SK-N-MC (cell line): ENCODE measurements at regions not wholly inside any gene's neighbourhood (a gene's known extent, or its start where the extent isn't known, plus 50 kb on each side); places are given as distances from the start of the nearest gene placed in this dataset.

Experiments
- DNase-seq: peaks from one replicate; pipeline ENCODE4 v3.0.0-alpha.2; 2011; ENCODE audit warnings: low read depth, low spot score
- H3K27ac ChIP-seq: fragments of 200-600 bp; sonication (generic); 2 replicates; pipeline ENCODE4 v1.5.1; 2016; ENCODE audit warnings: mixed run types
- H3K36me3 ChIP-seq: fragments of 200-600 bp; sonication (generic); 2 replicates; pipeline ENCODE4 v1.6.1; 2017; ENCODE audit warnings: antibody characterized with exemption, low read length, mixed read lengths; ENCODE audit not compliant: insufficient read depth
- H3K4me3 ChIP-seq: fragments of 200-600 bp; sonication (generic); 2 replicates; pipeline ENCODE4 v1.5.1; 2016
- H3K9ac ChIP-seq: fragments of 200-600 bp; sonication (generic); 2 replicates; pipeline ENCODE4 v1.8.0; 2017; ENCODE audit warnings: mixed run types, mixed read lengths; ENCODE audit not compliant: insufficient read length
- H3K9me3 ChIP-seq: fragments of 200-600 bp; sonication (generic); 2 replicates; pipeline ENCODE4 v1.6.1; 2017; ENCODE audit warnings: low read depth, mild to moderate bottlenecking, antibody characterized with exemption, low read length, moderate library complexity, mixed read lengths
- EZH2 ChIP-seq: fragments of 200-600 bp; sonication (generic); IDR thresholded peaks from one replicate; pipeline ENCODE4 v1.6.1; 2017; ENCODE audit warnings: antibody characterized with exemption
- FOXP2 ChIP-seq: optimal IDR thresholded peaks from 2 replicates; pipeline ENCODE3; 2011; ENCODE audit warnings: mild to moderate bottlenecking, moderate library complexity; ENCODE audit not compliant: insufficient read depth; ENCODE audit errors: extremely low read length, control extremely low read depth
- POLR2AphosphoS5 ChIP-seq: IDR thresholded peaks from 2 replicates; pipeline ENCODE4 v1.6.1; 2012; ENCODE audit warnings: mild to moderate bottlenecking, low read depth, low read length, borderline replicate concordance

DNA sequence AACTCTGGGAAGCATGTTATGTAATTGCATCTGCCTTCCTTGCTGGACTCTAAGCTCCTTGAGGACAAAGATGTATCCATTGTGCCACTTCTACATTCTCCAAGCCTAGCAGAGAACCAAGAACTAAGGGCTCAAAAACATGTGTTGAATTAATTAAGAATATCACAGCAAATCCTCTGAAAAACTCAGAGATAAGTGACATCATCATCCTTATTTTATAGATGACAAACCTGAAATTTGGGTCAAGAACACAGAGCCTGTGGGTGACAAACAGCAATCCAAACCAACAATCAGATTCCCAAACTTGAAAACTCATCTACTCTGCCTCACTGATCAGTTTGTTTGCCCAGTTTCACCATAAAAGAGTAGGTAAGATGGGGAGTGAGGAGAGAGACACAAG is 503.6 kb upstream of the LRRN3 start:
- DNase-seq, result no peak
- no peaks in the 10 kb centered on the region; the same call in 1 of the 2 replicates for H3K9me3 ChIP-seq

DNA sequence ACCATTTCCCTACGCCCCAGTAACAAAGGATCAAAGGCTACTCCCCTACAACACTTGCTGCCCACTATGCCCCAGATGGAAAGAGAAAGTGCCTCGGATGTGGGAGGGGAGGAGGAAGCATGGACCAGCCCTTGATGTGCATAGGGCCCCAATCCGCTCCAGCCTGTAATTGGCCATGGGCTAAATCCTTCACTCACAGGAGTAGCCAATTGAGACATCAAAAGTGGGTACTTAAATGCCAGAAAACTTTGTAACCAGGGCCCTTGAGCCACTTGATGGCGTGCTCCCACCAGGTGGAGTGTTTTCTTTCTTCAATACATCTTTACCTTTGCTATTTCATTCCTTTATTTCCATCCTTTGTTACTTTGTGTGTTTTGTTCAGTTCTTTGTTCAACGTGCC is 500.5 kb upstream of the LRRN3 start:
- Histone ChIP-seq H3K9ac (no peak overlapping the region), H3K36me3 (no peaks in the 10 kb centered on the region), H3K9me3 (no peaks in the 10 kb centered on the region), H3K27ac (no peak overlapping the region), H3K4me3 (no peak overlapping the region)
- no peak for DNase-seq
- no peak for TF ChIP-seq EZH2
- no peak for TF ChIP-seq POLR2AphosphoS5
- no peak for TF ChIP-seq FOXP2

More for the DNA sequence above, 503.6 kb upstream of the LRRN3 start:
- Histone ChIP-seq H3K9ac (no peak overlapping the region), H3K27ac (no peak overlapping the region), H3K36me3 (no peaks in the 10 kb centered on the region), H3K4me3 (no peak overlapping the region)
- no peak for TF ChIP-seq FOXP2
- no peak for TF ChIP-seq POLR2AphosphoS5
- no peak for TF ChIP-seq EZH2

GRCh38 chr7:110591341-110591740 is 499.6 kb upstream of the LRRN3 start:
- no peak overlapping the region for H3K9ac ChIP-seq
- no peak for DNase-seq

DNA sequence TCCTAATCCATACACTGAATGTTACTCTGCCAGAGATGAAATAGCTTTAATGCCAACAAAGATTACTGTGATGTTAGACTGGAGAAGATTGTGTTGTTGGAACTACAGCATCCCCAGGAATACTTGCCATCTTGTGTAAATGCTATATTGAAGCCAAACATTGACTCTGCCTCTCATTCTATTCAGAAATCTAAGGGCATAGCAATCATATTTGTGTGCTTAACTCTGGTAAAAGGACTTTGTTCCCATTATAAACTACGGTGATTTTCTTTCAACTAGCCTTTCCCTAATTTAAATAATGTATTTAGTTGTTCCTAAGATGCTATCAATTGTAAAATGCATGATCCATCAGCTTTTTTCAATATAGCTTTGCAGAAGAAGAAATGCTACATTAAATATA is 498.4 kb upstream of the LRRN3 start:
- H3K36me3 ChIP-seq, result no peaks in the 10 kb centered on the region
- H3K27ac ChIP-seq, result no peak overlapping the region
- TF ChIP-seq EZH2, result no peak
- no peak for TF ChIP-seq POLR2AphosphoS5
- no peak for TF ChIP-seq FOXP2
- H3K9ac ChIP-seq, result no peak overlapping the region
- no peak overlapping the region for H3K4me3 ChIP-seq
- H3K9me3 ChIP-seq, result no peaks in the 10 kb centered on the region
- DNase-seq, result no peak

More at GRCh38 chr7:110591341-110591740, 499.6 kb upstream of the LRRN3 start:
- no peak overlapping the region for H3K27ac ChIP-seq
- no peaks in the 10 kb centered on the region for H3K36me3 ChIP-seq
- H3K4me3 ChIP-seq, result no peak overlapping the region
- no peaks in the 10 kb centered on the region for H3K9me3 ChIP-seq
- TF ChIP-seq POLR2AphosphoS5 (no peak), FOXP2 (no peak), EZH2 (no peak)

- no peaks in the 10 kb centered on the region for H3K9me3 ChIP-seq
- DNase-seq, result no peak
- TF ChIP-seq EZH2, result no peak
- no peak for TF ChIP-seq FOXP2
- TF ChIP-seq POLR2AphosphoS5, result no peak
- H3K27ac ChIP-seq, result no peak overlapping the region
- H3K36me3 ChIP-seq, result no peaks in the 10 kb centered on the region
- no peak overlapping the region for H3K9ac ChIP-seq
- no peak overlapping the region for H3K4me3 ChIP-seq
Measured at GRCh38 chr7:110593355-110593754, 497.6 kb upstream of the LRRN3 start.

DNA sequence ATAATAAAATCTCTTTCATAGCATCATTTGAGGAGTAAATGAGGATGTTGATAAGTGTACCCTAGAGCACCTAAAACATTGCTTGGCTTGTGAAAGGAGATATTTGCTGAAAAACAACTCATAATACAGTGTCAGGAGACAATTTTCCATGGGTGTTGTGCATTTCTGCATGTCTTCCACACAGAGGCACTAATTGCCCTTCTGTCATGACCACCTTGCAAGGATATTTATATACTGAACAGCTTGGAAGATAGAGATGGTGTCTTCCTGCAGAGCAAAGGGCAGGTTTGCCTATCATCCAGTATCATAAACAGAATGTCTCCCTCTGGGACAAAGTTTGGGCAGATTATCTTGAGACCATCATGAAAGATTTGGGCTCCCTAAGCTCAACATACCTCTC is 495.2 kb upstream of the LRRN3 start:
- Histone ChIP-seq H3K36me3 (no peaks in the 10 kb centered on the region), H3K9ac (no peak overlapping the region), H3K27ac (no peak overlapping the region), H3K9me3 (no peaks in the 10 kb centered on the region), H3K4me3 (no peak overlapping the region)
- no peak for DNase-seq
- TF ChIP-seq POLR2AphosphoS5 (no peak), EZH2 (no peak), FOXP2 (no peak)

- DNase-seq, result peak; percentile 52
- no peak overlapping the region for H3K9ac ChIP-seq
- no peaks in the 10 kb centered on the region for H3K9me3 ChIP-seq
- peak overlapping the region; percentile 56 for H3K4me3 ChIP-seq
- H3K36me3 ChIP-seq, result no peaks in the 10 kb centered on the region
- H3K27ac ChIP-seq, result peak overlapping the region; percentile 33; the same call in 1 of the 2 replicates
- no peak for TF ChIP-seq FOXP2
- no peak for TF ChIP-seq EZH2
- no peak; the same call in 1 of the 2 replicates for TF ChIP-seq POLR2AphosphoS5
Measured at GRCh38 chr7:110600956-110601355, 490.0 kb upstream of the LRRN3 start.

- Histone ChIP-seq H3K36me3 (no peaks in the 10 kb centered on the region), H3K27ac (no peak overlapping the region), H3K9ac (no peak overlapping the region), H3K9me3 (no peaks in the 10 kb centered on the region), H3K4me3 (no peak overlapping the region)
- no peak for TF ChIP-seq FOXP2
- TF ChIP-seq EZH2, result no peak
- no peak for TF ChIP-seq POLR2AphosphoS5
- DNase-seq, result no peak
Measured at GRCh38 chr7:110601710-110602109, 489.2 kb upstream of the LRRN3 start.

DNA sequence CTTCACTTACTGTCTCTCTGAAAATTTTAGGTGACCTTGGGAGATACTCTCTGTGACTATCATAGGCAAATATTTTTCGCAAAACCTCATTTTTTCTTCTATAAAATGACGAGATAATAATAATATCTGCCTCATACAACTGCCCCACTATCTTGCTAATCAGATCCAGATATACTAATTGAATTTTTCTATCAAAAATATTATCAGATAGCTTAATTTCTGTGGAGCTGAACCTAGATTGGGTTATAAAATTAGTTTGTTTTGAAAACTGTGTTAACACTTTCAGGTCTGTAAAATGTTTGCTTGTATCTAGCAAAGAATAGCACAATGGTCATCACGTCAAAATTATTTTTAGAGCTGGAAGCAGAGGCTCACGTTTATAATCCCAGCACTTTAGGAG is 486.7 kb upstream of the LRRN3 start:
- no peak overlapping the region for H3K27ac ChIP-seq
- H3K4me3 ChIP-seq, result no peak overlapping the region
- no peak for TF ChIP-seq FOXP2
- TF ChIP-seq POLR2AphosphoS5, result no peak
- TF ChIP-seq EZH2, result no peak

DNA sequence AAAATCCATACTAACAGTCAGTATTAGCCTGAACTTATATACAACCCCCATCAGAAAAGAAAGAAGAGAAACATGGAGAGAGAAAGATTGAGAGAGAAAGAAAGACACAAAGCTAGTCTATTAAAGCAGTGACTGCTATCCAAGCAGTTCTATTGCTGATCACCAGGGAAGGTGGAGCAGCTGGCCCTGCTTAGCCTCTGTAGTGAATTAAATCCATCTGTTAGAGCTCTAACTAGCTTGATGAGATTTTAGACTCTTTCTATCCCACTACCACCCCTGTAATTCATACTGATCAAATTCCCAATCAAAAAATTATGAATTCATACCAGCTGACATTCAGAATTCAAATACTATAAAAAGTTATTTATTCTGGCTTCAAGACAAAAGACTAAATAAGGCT is 486.0 kb upstream of the LRRN3 start:
- H3K27ac ChIP-seq, result no peak overlapping the region
- no peak overlapping the region for H3K4me3 ChIP-seq
- DNase-seq, result no peak

More for the DNA sequence above, 486.7 kb upstream of the LRRN3 start:
- DNase-seq, result no peak
- Histone ChIP-seq H3K36me3 (no peaks in the 10 kb centered on the region), H3K9me3 (no peaks in the 10 kb centered on the region), H3K9ac (no peak overlapping the region)

More for the DNA sequence above, 486.0 kb upstream of the LRRN3 start:
- Histone ChIP-seq H3K9ac (no peak overlapping the region), H3K36me3 (no peaks in the 10 kb centered on the region), H3K9me3 (no peaks in the 10 kb centered on the region)
- no peak for TF ChIP-seq EZH2
- no peak for TF ChIP-seq POLR2AphosphoS5
- TF ChIP-seq FOXP2, result no peak
